ENCODE measurements at regions not wholly inside any gene's neighbourhood (a gene's known extent, or its start where the extent isn't known, plus 50 kb on each side); places are given as distances from the start of the nearest gene placed in this dataset.
A peak's percentile ranks its signal among the peaks of the same experiment; 100 is the strongest.
"Not testable (repeated sequence)": the region's sequence is repeated elsewhere in the genome, so short reads cannot be mapped to it uniquely, and the experiment has no call there.

DNA sequence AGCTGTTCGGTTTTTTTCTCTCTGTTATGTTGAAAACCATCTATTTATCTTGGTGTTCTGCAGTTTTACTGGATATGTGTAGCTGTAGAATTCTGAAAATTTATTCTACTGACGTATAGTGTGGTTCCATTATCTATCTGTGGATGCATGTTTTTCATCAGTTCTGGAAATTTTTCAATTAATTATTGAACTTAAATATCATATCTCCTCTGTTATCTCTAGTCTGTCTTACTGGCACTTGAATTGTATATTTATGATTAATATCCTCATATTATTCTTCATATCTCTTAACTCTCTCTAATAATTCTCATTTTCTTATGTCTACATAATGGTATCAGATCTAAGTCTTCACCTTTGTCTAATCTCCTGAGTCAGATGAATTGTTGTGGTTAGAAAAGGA is 501.7 kb downstream of the STK39 start:
- TF ChIP-seq, protein P1, sequence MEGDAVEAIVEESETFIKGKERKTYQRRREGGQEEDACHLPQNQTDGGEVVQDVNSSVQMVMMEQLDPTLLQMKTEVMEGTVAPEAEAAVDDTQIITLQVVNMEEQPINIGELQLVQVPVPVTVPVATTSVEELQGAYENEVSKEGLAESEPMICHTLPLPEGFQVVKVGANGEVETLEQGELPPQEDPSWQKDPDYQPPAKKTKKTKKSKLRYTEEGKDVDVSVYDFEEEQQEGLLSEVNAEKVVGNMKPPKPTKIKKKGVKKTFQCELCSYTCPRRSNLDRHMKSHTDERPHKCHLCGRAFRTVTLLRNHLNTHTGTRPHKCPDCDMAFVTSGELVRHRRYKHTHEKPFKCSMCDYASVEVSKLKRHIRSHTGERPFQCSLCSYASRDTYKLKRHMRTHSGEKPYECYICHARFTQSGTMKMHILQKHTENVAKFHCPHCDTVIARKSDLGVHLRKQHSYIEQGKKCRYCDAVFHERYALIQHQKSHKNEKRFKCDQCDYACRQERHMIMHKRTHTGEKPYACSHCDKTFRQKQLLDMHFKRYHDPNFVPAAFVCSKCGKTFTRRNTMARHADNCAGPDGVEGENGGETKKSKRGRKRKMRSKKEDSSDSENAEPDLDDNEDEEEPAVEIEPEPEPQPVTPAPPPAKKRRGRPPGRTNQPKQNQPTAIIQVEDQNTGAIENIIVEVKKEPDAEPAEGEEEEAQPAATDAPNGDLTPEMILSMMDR (IDR thresholded peaks at IDR 0.05; ENCODE audit: low read depth, low read length) = no peak
- DNase-seq (ENCODE audit: low read depth in 2 of 2) = no peak
- no peak overlapping the region for H3K4me3 ChIP-seq (replicated peaks in 1 of 2; ENCODE audit: low read depth in 2 of 2, low read length in 2 of 2)

DNA sequence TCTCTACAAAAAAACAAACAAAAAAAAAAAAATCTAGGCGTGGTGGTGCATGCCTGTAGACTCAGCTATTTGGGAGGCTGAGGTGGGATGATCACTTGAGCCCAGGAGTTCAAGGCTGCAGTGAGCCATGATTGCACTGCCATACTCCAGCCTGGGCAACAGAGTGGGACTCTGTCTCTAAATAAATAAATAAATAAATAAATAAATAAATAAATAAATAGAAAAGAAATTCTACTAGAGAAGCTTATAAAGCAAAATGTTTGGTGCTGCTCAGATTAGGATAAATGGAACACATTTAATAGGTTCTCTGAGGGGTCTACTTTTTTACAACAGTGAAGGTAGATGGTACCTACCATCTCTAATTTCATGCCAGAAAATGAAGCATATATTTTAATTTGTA is 507.5 kb downstream of the STK39 start:
- DNase-seq (ENCODE audit: low read depth in 2 of 2); H3K4me3 ChIP-seq (replicated peaks in 1 of 2; ENCODE audit: low read depth in 2 of 2, low read length in 2 of 2): not testable (repeated sequence)

DNA sequence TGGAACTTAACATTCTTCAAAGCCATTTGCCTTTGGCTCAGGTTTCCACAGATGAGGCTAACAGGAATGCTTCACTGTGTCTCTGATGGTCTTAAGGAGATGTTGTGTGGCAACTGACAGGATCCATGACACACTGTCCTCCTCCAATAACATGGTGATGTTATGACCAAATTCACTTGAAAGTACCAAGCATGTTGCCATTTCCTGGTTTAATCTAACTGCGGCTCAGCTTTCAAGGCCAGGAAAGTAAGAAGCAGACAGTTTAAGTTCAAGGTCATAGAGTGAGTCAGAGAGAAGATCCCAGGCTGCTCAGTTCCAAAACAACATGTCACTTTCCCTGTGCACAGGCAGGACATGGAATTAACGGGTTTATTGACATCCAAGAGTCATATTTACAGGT is 513.6 kb downstream of the STK39 start:
- DNase-seq (ENCODE audit: low read depth in 2 of 2) = peak in 1 of 2 donors; percentile 30
- TF ChIP-seq, protein P1 (IDR thresholded peaks at IDR 0.05; ENCODE audit: low read depth, low read length) = no peak
- no peak overlapping the region for H3K4me3 ChIP-seq (replicated peaks in 1 of 2; ENCODE audit: low read depth in 2 of 2, low read length in 2 of 2)

DNA sequence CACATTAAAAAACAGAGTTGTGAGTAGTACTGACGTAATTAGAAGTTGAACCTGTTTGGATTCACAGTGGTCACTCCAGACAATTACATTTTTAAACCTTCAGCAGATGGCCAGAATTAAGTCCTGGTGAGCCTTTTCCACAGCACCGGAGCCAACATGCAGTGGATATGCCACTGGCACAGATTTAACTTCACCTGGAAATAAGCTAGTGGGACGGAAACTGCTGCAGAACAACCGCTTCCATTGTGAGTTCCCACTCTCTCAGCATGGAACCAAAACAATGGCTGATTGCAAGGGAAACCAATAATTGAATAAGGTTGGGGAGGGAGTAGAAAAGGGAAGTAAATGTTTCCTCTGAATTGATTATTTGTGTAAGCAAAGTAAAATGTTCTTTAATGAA is 515.1 kb downstream of the STK39 start:
- no peak for DNase-seq (ENCODE audit: low read depth in 2 of 2)
- H3K4me3 ChIP-seq (replicated peaks in 1 of 2; ENCODE audit: low read depth in 2 of 2, low read length in 2 of 2) = no peak overlapping the region
- TF ChIP-seq, protein P1 (IDR thresholded peaks at IDR 0.05; ENCODE audit: low read depth, low read length) = no peak

DNA sequence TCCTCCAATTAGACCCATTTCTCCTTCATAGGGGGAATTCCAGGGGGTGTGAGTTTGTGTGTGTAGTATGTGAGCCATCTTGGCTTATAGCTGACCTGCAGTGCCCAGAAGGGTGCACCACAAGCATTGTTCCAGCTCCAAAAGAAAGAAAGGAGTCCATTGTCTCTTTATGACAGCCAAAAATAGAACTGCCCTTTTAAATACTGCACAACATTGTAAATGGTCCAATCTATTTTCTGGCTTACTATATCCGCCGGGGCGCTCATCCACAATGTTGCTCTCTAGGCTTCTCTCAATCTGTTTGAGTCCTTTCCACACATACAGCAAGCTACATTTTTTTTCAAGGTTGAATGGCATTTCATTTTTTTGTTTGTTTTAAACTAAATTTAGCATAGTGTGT is 517.5 kb downstream of the STK39 start:
- no peak overlapping the region for H3K4me3 ChIP-seq (replicated peaks in 1 of 2; ENCODE audit: low read depth in 2 of 2, low read length in 2 of 2)
- DNase-seq (ENCODE audit: low read depth in 2 of 2) = no peak
- TF ChIP-seq, protein P1 (IDR thresholded peaks at IDR 0.05; ENCODE audit: low read depth, low read length) = no peak

DNA sequence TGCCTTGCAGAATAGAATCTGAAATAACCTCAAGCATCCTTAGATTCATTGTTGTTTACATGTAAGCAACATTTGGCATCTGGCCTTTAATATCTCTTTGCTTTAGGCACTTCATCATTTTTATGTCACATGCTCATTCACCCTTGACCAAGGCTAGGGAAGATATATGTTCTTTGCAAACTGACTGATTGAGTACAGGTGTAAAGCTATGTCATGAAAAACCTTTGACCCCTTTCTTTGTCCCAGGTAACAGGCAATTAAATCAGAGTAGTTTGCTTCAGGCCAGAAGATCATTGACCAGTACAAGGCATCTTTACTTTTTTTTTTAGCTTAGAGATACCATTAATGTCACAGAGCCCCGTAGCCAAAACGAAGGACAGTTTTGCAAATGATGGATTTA is 520.6 kb downstream of the STK39 start:
- TF ChIP-seq, protein P1 (IDR thresholded peaks at IDR 0.05; ENCODE audit: low read depth, low read length) = no peak
- no peak overlapping the region for H3K4me3 ChIP-seq (replicated peaks in 1 of 2; ENCODE audit: low read depth in 2 of 2, low read length in 2 of 2)
- no peak for DNase-seq (ENCODE audit: low read depth in 2 of 2)

DNA sequence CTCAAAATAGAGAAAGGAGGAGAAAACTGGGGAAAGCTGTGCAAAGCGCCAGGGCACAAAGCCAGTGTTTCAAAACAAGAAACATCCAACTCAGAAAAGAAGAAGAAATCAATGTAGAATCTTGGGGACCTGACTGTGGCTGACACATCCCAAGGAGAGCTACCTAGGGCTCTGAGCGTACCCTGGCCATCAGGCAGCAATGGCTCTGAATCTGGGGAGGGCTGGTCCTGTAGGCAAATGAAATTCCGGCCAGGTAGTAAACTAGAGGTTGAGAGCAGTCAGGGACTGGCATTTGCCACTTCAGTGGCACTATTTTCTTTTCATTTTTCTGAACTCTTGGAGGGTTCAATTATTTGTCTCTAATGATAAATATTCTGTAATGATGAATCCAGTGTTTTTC is 525.8 kb downstream of the STK39 start:
- DNase-seq (ENCODE audit: low read depth in 2 of 2) = no peak
- TF ChIP-seq, protein P1 (IDR thresholded peaks at IDR 0.05; ENCODE audit: low read depth, low read length) = no peak

More for the DNA sequence above, 525.8 kb downstream of the STK39 start:
- H3K4me3 ChIP-seq (replicated peaks in 1 of 2; ENCODE audit: low read depth in 2 of 2, low read length in 2 of 2) = no peak overlapping the region
